ENCODE measurements at regions not wholly inside any gene's neighbourhood (a gene's known extent, or its start where the extent isn't known, plus 50 kb on each side); places are given as distances from the start of the nearest gene placed in this dataset.

DNA sequence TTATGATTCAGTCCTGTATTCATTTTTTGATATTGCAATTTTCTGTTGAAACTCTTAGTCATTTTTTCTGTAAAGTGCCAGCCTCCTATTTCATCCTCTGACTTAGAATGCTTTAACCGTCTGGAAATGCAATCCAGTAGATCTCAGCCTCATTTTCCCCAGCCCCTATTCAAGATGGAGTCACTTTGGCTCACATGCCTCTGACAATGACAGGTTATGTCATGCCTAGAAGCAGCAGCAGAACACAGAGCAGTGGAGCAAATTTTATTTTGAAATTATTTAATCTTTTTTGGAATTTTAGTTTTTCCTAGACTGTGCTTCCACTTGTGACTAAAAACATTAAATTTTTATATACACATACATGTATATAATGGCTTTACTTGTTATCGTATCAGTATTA is 1053.2 kb downstream of the TAF11L14 start:
- H3K14ac ChIP-seq (ENCODE audit: insufficient read depth, low read length): no peak overlapping the region
- H2AFZ ChIP-seq (ENCODE audit: low read length): no peak overlapping the region
- no peak overlapping the region for H4K91ac ChIP-seq (ENCODE audit: insufficient read length, low read depth, low read length)
- H4K8ac ChIP-seq (replicated peaks; ENCODE audit: insufficient read length, low read depth, low read length): no peak overlapping the region
- no peak overlapping the region for H2BK5ac ChIP-seq (ENCODE audit: insufficient read length, low read length)
- H3K4ac ChIP-seq (ENCODE audit: low read depth, low read length): no peak overlapping the region
- Mint-ChIP-seq H3K36me3 (ENCODE audit: insufficient read depth in 1 of 3, low read depth in 3 of 3) (no peaks in the 10 kb centered on the region), H3K9me3 (no peaks in the 10 kb centered on the region), H3K27me3 (ENCODE audit: low read depth) (no peaks in the 10 kb centered on the region), H3K4me3 (no peak overlapping the region), H3K27ac (peak overlapping the region in 1 of 3 experiments; percentile 7; a peak in 2 of 7 replicates), H3K4me1 (peaks cover 11 to 13% of the 10 kb centered on the region in 2 experiments)
- H3K79me2 ChIP-seq (ENCODE audit: insufficient read depth, low read length): no peaks in the 10 kb centered on the region
- H3K79me1 ChIP-seq (ENCODE audit: insufficient read depth, low read depth, low read length, poor library complexity, severe bottlenecking): no peaks in the 10 kb centered on the region
- no peak overlapping the region for H3T11ph ChIP-seq (ENCODE audit: low read length)
- no peaks in the 10 kb centered on the region for H3K9me3 ChIP-seq (ENCODE audit: control insufficient read depth, low read depth, low read length)
- no peak overlapping the region for H2BK20ac ChIP-seq (ENCODE audit: low read depth, low read length, poor library complexity, severe bottlenecking)
- H2AK5ac ChIP-seq (ENCODE audit: insufficient read length, low read length): no peak overlapping the region
- no peak overlapping the region for H2BK15ac ChIP-seq (ENCODE audit: low read depth, low read length)
- peaks cover 5% of the 10 kb centered on the region; the same call in 1 of the 2 replicates for H3K4me1 ChIP-seq (ENCODE audit: insufficient read depth, low read length)
- WGBS (ENCODE audit: extremely low coverage, insufficient read length, low lambda C conversion rate): no CpG with 5 or more reads among the region's 2 CpGs
- no peak overlapping the region for H4K5ac ChIP-seq (ENCODE audit: insufficient read length, low read depth, low read length)
- no peak overlapping the region for H3K56ac ChIP-seq (ENCODE audit: insufficient read length, low read depth, low read length)
- H3K18ac ChIP-seq (ENCODE audit: insufficient read length, low read depth, low read length): no peak overlapping the region
- H2BK120ac ChIP-seq (ENCODE audit: low read depth, low read length, poor library complexity, severe bottlenecking): no peak overlapping the region
- no peak overlapping the region for H3K27ac ChIP-seq (ENCODE audit: insufficient read length, low read depth, low read length)
- TF ChIP-seq CTCF (conservative IDR thresholded peaks at IDR 0.05): no peak
- no peaks in the 10 kb centered on the region for H3K27me3 ChIP-seq (ENCODE audit: insufficient read depth, low read length)
- no peak for DNase-seq
- no peak overlapping the region for H3K9ac ChIP-seq (ENCODE audit: extremely low read depth, insufficient read length, low read length)
- no peak overlapping the region for H3K23ac ChIP-seq (ENCODE audit: insufficient read length, low read depth, low read length)
- no peak overlapping the region for H3K4me2 ChIP-seq (ENCODE audit: insufficient read depth, insufficient read length, low read length)
- H4K20me1 ChIP-seq (ENCODE audit: control insufficient read depth, insufficient read depth, insufficient read length): no peaks in the 10 kb centered on the region
- H3K23me2 ChIP-seq (ENCODE audit: insufficient read length, low read depth, low read length, poor library complexity, severe bottlenecking): no peaks in the 10 kb centered on the region
- H2BK12ac ChIP-seq (ENCODE audit: insufficient read length, low read depth, low read length): no peak overlapping the region

All from H9 (cell line).